H1 (cell line): ENCODE measurements at regions not wholly inside any gene's neighbourhood (a gene's known extent, or its start where the extent isn't known, plus 50 kb on each side); places are given as distances from the start of the nearest gene placed in this dataset.

Source experiments
- CTCF ChIA-PET: fragments of 300-600 bp; sonication (Branson Sonifier 250); formaldehyde crosslinking; loops from one replicate; lab custom pipeline; 2021; ENCODE audit not compliant: partially characterized antibody; lab: Charles Lee
- POLR2A ChIA-PET: fragments of 300-600 bp; sonication (Branson Sonifier 250); formaldehyde crosslinking; loops from one replicate; lab custom pipeline; 2021; ENCODE audit warnings: inconsistent platforms; ENCODE audit not compliant: partially characterized antibody; lab: Charles Lee
- DNase-seq, 2 experiments: peaks; one replicate each; pipeline versions ENCODE4 v3.0.0 to v3.0.0-alpha.2; 2010 to 2022; ENCODE audit warnings: low spot score in 2 of 2, low read depth in 1 of 2, mixed read lengths in 1 of 2
- FAIRE-seq: peaks from 2 replicates; lab custom pipeline; 2011; peaks lifted over from hg19 to GRCh38; lab: Jason Lieb, UNC
- H2AFZ ChIP-seq: 2 replicates; pipeline ENCODE4 v1.8.1; 2012; ENCODE audit warnings: low read length, inconsistent platforms
- H2AK5ac ChIP-seq: 2 replicates; pipeline ENCODE4 v1.6.1; 2013; ENCODE audit warnings: low read depth, low read length
- H2BK120ac ChIP-seq: replicated peaks from 2 replicates; pipeline ENCODE3; 2013; ENCODE audit warnings: low read depth, low read length, inconsistent platforms
- H2BK12ac ChIP-seq: 2 replicates; pipeline ENCODE4 v1.6.1; 2013; ENCODE audit warnings: low read depth, low read length
- H2BK15ac ChIP-seq: 2 replicates; pipeline ENCODE4 v1.6.1; 2013; ENCODE audit warnings: low read length
- H2BK20ac ChIP-seq: 2 replicates; pipeline ENCODE4 v1.6.1; 2013; ENCODE audit warnings: low read length
- H2BK5ac ChIP-seq: 2 replicates; pipeline ENCODE4 v1.6.1; 2013; ENCODE audit warnings: low read depth, low read length
- H3K14ac ChIP-seq: 2 replicates; pipeline ENCODE4 v1.6.1; 2013; ENCODE audit warnings: inconsistent platforms; ENCODE audit not compliant: insufficient read length
- H3K18ac ChIP-seq: 2 replicates; pipeline ENCODE4 v1.6.1; 2013; ENCODE audit warnings: low read length; ENCODE audit errors: extremely low read depth
- H3K23ac ChIP-seq: 2 replicates; pipeline ENCODE4 v1.6.1; 2013; ENCODE audit warnings: inconsistent platforms; ENCODE audit not compliant: insufficient read length
- H3K23me2 ChIP-seq: 2 replicates; pipeline ENCODE4 v1.6.1; 2013; ENCODE audit warnings: low read depth, low read length
- H3K27ac ChIP-seq: 2 replicates; pipeline ENCODE4 v1.6.1; 2011; ENCODE audit warnings: low read depth, low read length, inconsistent platforms
- H3K27me3 ChIP-seq, 4 experiments: replicated peaks in 1 of 4; 1 replicate in 1 of 4; 2 replicates in 3 of 4; pipeline versions ENCODE4 v1.6.1 to v1.8.1; 2011 to 2013; ENCODE audit warnings: low read length in 3 of 4, mild to moderate bottlenecking in 3 of 4, inconsistent platforms in 2 of 4, mixed read lengths in 2 of 4, moderate library complexity in 1 of 4; ENCODE audit not compliant: control insufficient read depth in 3 of 4, insufficient read depth in 3 of 4; ENCODE audit errors: extremely low read depth in 1 of 4
- H3K36me3 ChIP-seq, 4 experiments: 2 replicates each; pipeline versions ENCODE4 v1.6.1 to v1.8.1; 2011 to 2013; ENCODE audit warnings: mild to moderate bottlenecking in 4 of 4, low read length in 3 of 4, moderate library complexity in 2 of 4, control low read depth in 1 of 4, inconsistent platforms in 1 of 4; ENCODE audit not compliant: insufficient read depth in 4 of 4, control insufficient read depth in 2 of 4
- H3K4ac ChIP-seq: replicated peaks from 2 replicates; pipeline ENCODE3; 2013; ENCODE audit warnings: low read length, low read depth, mixed read lengths, inconsistent platforms; ENCODE audit not compliant: insufficient read length
- H3K4me1 ChIP-seq, 4 experiments: replicated peaks in 1 of 4; 1 replicate in 1 of 4; 2 replicates in 3 of 4; pipeline versions ENCODE4 v1.6.1 to v1.8.1; 2011 to 2013; ENCODE audit warnings: low read length in 3 of 4, inconsistent platforms in 2 of 4, mixed read lengths in 1 of 4; ENCODE audit not compliant: insufficient read depth in 4 of 4, control insufficient read depth in 3 of 4
- H3K4me2 ChIP-seq, 2 experiments: 2 replicates each; pipeline versions ENCODE4 v1.6.1 to v1.8.1; 2011 to 2013; ENCODE audit warnings: low read depth in 2 of 2, low read length in 2 of 2, control low read depth in 1 of 2, inconsistent platforms in 1 of 2, mild to moderate bottlenecking in 1 of 2; ENCODE audit not compliant: insufficient read depth in 1 of 2
- H3K4me3 ChIP-seq, 4 experiments: fragments of 200-600, 300-600 bp in 1 of 4; sonication (generic), shearing (Covaris generic), sonication (Bioruptor Twin) in 1 of 4; 2 replicates each; pipeline versions ENCODE4 v1.5.1 to v1.8.1; 2011 to 2016; ENCODE audit warnings: low read length in 4 of 4, low read depth in 3 of 4, control low read depth in 2 of 4, inconsistent platforms in 2 of 4, mild to moderate bottlenecking in 2 of 4, mixed read lengths in 1 of 4, moderate library complexity in 1 of 4; ENCODE audit not compliant: insufficient read depth in 2 of 4; ENCODE audit errors: extremely low read depth in 1 of 4
- H3K56ac ChIP-seq: replicated peaks from 2 replicates; pipeline ENCODE3; 2013; ENCODE audit warnings: low read depth, mild to moderate bottlenecking, mixed read lengths, low read length, inconsistent platforms; ENCODE audit not compliant: insufficient read length
- H3K79me1 ChIP-seq: 2 replicates; pipeline ENCODE4 v1.6.1; 2013; ENCODE audit warnings: low read depth, low read length, control low read depth
- H3K79me2 ChIP-seq, 2 experiments: 2 replicates each; pipeline versions ENCODE4 v1.6.1 to v1.8.1; 2012 to 2013; ENCODE audit warnings: low read length in 2 of 2, mild to moderate bottlenecking in 2 of 2, inconsistent platforms in 1 of 2; ENCODE audit not compliant: insufficient read depth in 2 of 2, control insufficient read depth in 1 of 2
- H3K9ac ChIP-seq, 4 experiments: replicated peaks in 1 of 4; 1 replicate in 1 of 4; 2 replicates in 3 of 4; pipeline versions ENCODE4 v1.6.1 to v1.8.1; 2011 to 2013; ENCODE audit warnings: low read depth in 3 of 4, low read length in 3 of 4, control low read depth in 2 of 4, mild to moderate bottlenecking in 2 of 4, moderate library complexity in 2 of 4, inconsistent platforms in 1 of 4; ENCODE audit errors: extremely low read depth in 1 of 4
- H3K9me3 ChIP-seq, 2 experiments: 2 replicates each; pipeline versions ENCODE4 v1.6.1 to v1.8.1; 2012 to 2013; ENCODE audit warnings: mild to moderate bottlenecking in 2 of 2, moderate library complexity in 2 of 2, control low read depth in 1 of 2, inconsistent platforms in 1 of 2, low read depth in 1 of 2, low read length in 1 of 2, mixed read lengths in 1 of 2; ENCODE audit not compliant: insufficient read depth in 2 of 2
- H4K20me1 ChIP-seq, 2 experiments: replicated peaks in 1 of 2; 2 replicates each; pipeline versions ENCODE3 to v1.8.1; 2011 to 2013; ENCODE audit warnings: inconsistent platforms in 2 of 2, low read length in 2 of 2, mild to moderate bottlenecking in 1 of 2; ENCODE audit not compliant: insufficient read depth in 2 of 2, control insufficient read depth in 1 of 2
- H4K5ac ChIP-seq: 2 replicates; pipeline ENCODE4 v1.6.1; 2013; ENCODE audit warnings: low read length, low read depth, mixed read lengths, inconsistent platforms; ENCODE audit not compliant: insufficient read length
- H4K8ac ChIP-seq: 2 replicates; pipeline ENCODE4 v1.8.0; 2013; ENCODE audit warnings: mild to moderate bottlenecking, moderate library complexity, low read length, inconsistent platforms; ENCODE audit not compliant: insufficient read depth; ENCODE audit errors: extremely low read depth
- H4K91ac ChIP-seq: replicated peaks from 2 replicates; pipeline ENCODE3; 2013; ENCODE audit warnings: low read length, mixed read lengths, inconsistent platforms; ENCODE audit not compliant: insufficient read length
- ASH2L ChIP-seq: fragments of 200-600, 300-600 bp; sonication (generic); IDR thresholded peaks from one replicate; pipeline ENCODE4 v1.7.1; 2017; ENCODE audit warnings: low read length
- ATF3 ChIP-seq: IDR thresholded peaks from 2 replicates; pipeline ENCODE4 v1.6.1; 2011; ENCODE audit warnings: low read depth, mild to moderate bottlenecking, low read length; ENCODE audit not compliant: insufficient read depth
- BRCA1 ChIP-seq: IDR thresholded peaks from 2 replicates; pipeline ENCODE4 v1.6.1; 2012; ENCODE audit warnings: low read depth, low read length, improper control_type of control experiment
- CHD1 ChIP-seq: IDR thresholded peaks from 2 replicates; pipeline ENCODE4 v1.6.1; 2012; ENCODE audit warnings: low read depth, low read length, improper control_type of control experiment
- E2F6 ChIP-seq: IDR thresholded peaks from 2 replicates; pipeline ENCODE4 v1.6.1; 2012; ENCODE audit warnings: inconsistent platforms
- FOSL1 ChIP-seq: IDR thresholded peaks from 2 replicates; pipeline ENCODE4 v1.6.1; 2011; ENCODE audit warnings: mild to moderate bottlenecking, low read depth, low read length, moderate library complexity; ENCODE audit not compliant: insufficient read depth
- GTF2F1 ChIP-seq: IDR thresholded peaks from 2 replicates; pipeline ENCODE4 v1.6.1; 2012; ENCODE audit warnings: low read depth, low read length, improper control_type of control experiment, borderline replicate concordance
- POLR2A ChIP-seq, 2 experiments: IDR thresholded peaks; 1 replicate in 1 of 2; 2 replicates in 1 of 2; pipeline ENCODE4 v1.6.1; 2011; ENCODE audit warnings: low read depth in 2 of 2, low read length in 2 of 2, mild to moderate bottlenecking in 2 of 2; ENCODE audit errors: control extremely low read depth in 1 of 2
- POU5F1 ChIP-seq: IDR thresholded peaks from 2 replicates; pipeline ENCODE4 v1.6.1; 2011; ENCODE audit warnings: low read depth, mild to moderate bottlenecking, low read length, moderate library complexity
- SAP30 ChIP-seq: fragments of 300-600 bp; sonication (generic); IDR thresholded peaks from 2 replicates; pipeline ENCODE4 v1.7.1; 2012; ENCODE audit warnings: low read length, moderate library complexity, mild to moderate bottlenecking, inconsistent platforms; ENCODE audit not compliant: insufficient read depth, insufficient replicate concordance
- SIX5 ChIP-seq: IDR thresholded peaks from 2 replicates; pipeline ENCODE4 v1.6.1; 2011; ENCODE audit warnings: mild to moderate bottlenecking, low read depth, low read length
- SP1 ChIP-seq: IDR thresholded peaks from 2 replicates; pipeline ENCODE4 v1.6.1; 2011; ENCODE audit warnings: low read depth, low read length
- TEAD4 ChIP-seq: IDR thresholded peaks from 2 replicates; pipeline ENCODE4 v1.6.1; 2012; ENCODE audit warnings: low read depth, low read length, inconsistent platforms, mixed read lengths
- USF2 ChIP-seq: IDR thresholded peaks from 2 replicates; pipeline ENCODE4 v1.6.1; 2011; ENCODE audit warnings: low read length, improper control_type of control experiment
- WGBS, 2 experiments: shearing (Covaris generic) in 1 of 2; methylation state at CpG; one replicate each; pipeline versions ENCODE4 v1.1.6 to v1.1.7; 2013 to 2015; ENCODE audit warnings: low lambda C conversion rate in 2 of 2, mixed read lengths in 2 of 2, inconsistent platforms in 1 of 2, low coverage in 1 of 2, missing lambda C conversion rate in 1 of 2; ENCODE audit not compliant: insufficient replicate concordance in 2 of 2, insufficient coverage in 1 of 2, insufficient read length in 1 of 2; ENCODE audit errors: extremely low coverage in 1 of 2, missing lambda C conversion rate in 1 of 2; 5-methylcytosine and 5-hydroxymethylcytosine counted together

- Histone ChIP-seq H3K56ac (no peak overlapping the region), H2BK120ac (no peak overlapping the region), H4K91ac (no peak overlapping the region), H3K23me2 (no peaks in the 10 kb centered on the region), H3K14ac (no peak overlapping the region), H2BK20ac (no peak overlapping the region), H2BK15ac (no peak overlapping the region), H4K20me1 (no peaks in the 10 kb centered on the region), H4K8ac (no peak overlapping the region), H3K18ac (no peak overlapping the region), H3K27me3 (no peaks in the 10 kb centered on the region), H3K4me3 (no peak overlapping the region), H3K36me3 (no peaks in the 10 kb centered on the region), H3K4me2 (no peak overlapping the region), H3K27ac (no peak overlapping the region), H3K23ac (no peak overlapping the region), H2AFZ (no peak overlapping the region), H3K79me1 (no peaks in the 10 kb centered on the region), H3K9ac (no peak overlapping the region), H3K4ac (no peak overlapping the region), H2BK12ac (no peak overlapping the region), H2BK5ac (no peak overlapping the region), H2AK5ac (no peak overlapping the region), H4K5ac (no peak overlapping the region), H3K79me2 (no peaks in the 10 kb centered on the region), H3K4me1 (no peaks in the 10 kb centered on the region; a peak in 1 of 7 replicates), H3K9me3 (no peaks in the 10 kb centered on the region)
- FAIRE-seq: no peak
- no peak for DNase-seq
- POLR2A ChIA-PET: no interaction called here
- CTCF ChIA-PET: interaction anchor here (0.6 kb wide), 1 partner anchor 43 kb away, joined by 4 read pairs; no protein-coding TSS in a partner anchor
- 84% methylated on average over 5 of the region's 5 CpGs; no CpG with 5 or more reads in 1 of the 2 experiments for WGBS, 2 experiments
- TF ChIP-seq FOSL1 (no peak), CHD1 (no peak), USF2 (no peak), ASH2L (no peak), ATF3 (no peak), SAP30 (no peak), SIX5 (no peak), TEAD4 (no peak), POU5F1 (no peak), BRCA1 (no peak), POLR2A (IDR thresholded peaks at IDR 0.05; ENCODE audit: control extremely low read depth in 1 of 2, low read depth in 2 of 2, low read length in 2 of 2) (no peak), E2F6 (no peak), GTF2F1 (no peak), SP1 (no peak)
Measured at GRCh38 chr11:130709531-130709930, 206.7 kb downstream of the SNX19 start.
